ENCODE measurements at regions not wholly inside any gene's neighbourhood (a gene's known extent, or its start where the extent isn't known, plus 50 kb on each side); places are given as distances from the start of the nearest gene placed in this dataset.
"Not testable (repeated sequence)": the region's sequence is repeated elsewhere in the genome, so short reads cannot be mapped to it uniquely, and the experiment has no call there.

- not testable (repeated sequence) for DNase-seq (ENCODE audit: low read depth in 2 of 2, low spot score in 1 of 2)
Observed at GRCh38 chr11:94235772-94236171, 68.6 kb upstream of the IZUMO1R start.

- DNase-seq (ENCODE audit: low read depth in 2 of 2, low spot score in 1 of 2), result not testable (repeated sequence)
Observed at GRCh38 chr11:94236416-94236815, 68.0 kb upstream of the IZUMO1R start.

GRCh38 chr11:94237447-94238153 lies 66.8 kb upstream of the IZUMO1R start:
- DNase-seq (ENCODE audit: low read depth in 2 of 2, low spot score in 1 of 2), result peak in 1 of 2 donors; percentile 12

- DNase-seq (ENCODE audit: low read depth in 2 of 2, low spot score in 1 of 2), result peak in 1 of 2 donors; percentile 10
Observed at GRCh38 chr11:94238154-94238735, 66.1 kb upstream of the IZUMO1R start.

- DNase-seq (ENCODE audit: low read depth in 2 of 2, low spot score in 1 of 2), result not testable (repeated sequence)
Observed at GRCh38 chr11:94238774-94239173, 65.6 kb upstream of the IZUMO1R start.

GRCh38 chr11:94241896-94242295 lies 62.5 kb upstream of the IZUMO1R start:
- no peak for DNase-seq (ENCODE audit: low read depth in 2 of 2, low spot score in 1 of 2)

GRCh38 chr11:94243571-94244515 lies 60.5 kb upstream of the IZUMO1R start:
- DNase-seq (ENCODE audit: low read depth in 2 of 2, low spot score in 1 of 2), result no peak

GRCh38 chr11:94245121-94245520 lies 59.3 kb upstream of the IZUMO1R start:
- DNase-seq (ENCODE audit: low read depth in 2 of 2, low spot score in 1 of 2), result no peak

- not testable (repeated sequence) for DNase-seq (ENCODE audit: low read depth in 2 of 2, low spot score in 1 of 2)
Observed at GRCh38 chr11:94248301-94248700, 56.1 kb upstream of the IZUMO1R start.

- DNase-seq (ENCODE audit: low read depth in 2 of 2, low spot score in 1 of 2), result no peak
Observed at GRCh38 chr11:94254214-94254613, 50.2 kb upstream of the IZUMO1R start.
